GM19043 (cell line): ENCODE measurements at regions not wholly inside any gene's neighbourhood (a gene's known extent, or its start where the extent isn't known, plus 50 kb on each side); places are given as distances from the start of the nearest gene placed in this dataset.

Experiments
- ATAC-seq: cut with Tn5 transposase; IDR thresholded peaks from one replicate; pipeline ENCODE4 v1.9.1; 2021; ENCODE audit warnings: low read depth; ENCODE audit not compliant: unreplicated experiment

DNA sequence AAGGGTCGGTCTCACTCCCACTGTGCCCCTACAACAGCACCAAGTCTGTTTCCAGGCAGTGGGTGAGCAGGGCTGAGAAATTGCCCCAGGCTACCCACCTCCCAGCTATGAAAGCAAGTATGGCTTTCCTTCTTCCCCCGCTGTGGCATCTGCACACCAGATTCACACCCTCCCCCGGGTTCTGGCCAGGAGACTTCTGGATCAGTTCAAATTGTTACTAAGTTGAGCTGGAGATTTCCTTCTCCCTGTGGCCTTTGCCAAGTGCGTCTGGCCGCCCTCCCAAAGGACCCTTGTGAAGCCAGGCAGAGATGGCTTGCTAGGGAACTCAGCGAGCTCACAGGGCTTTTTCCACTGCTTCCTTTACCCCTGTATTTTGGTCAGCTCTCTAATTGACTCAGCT lies 555.4 kb downstream of the SH2D4B start:
- no peak for ATAC-seq

DNA sequence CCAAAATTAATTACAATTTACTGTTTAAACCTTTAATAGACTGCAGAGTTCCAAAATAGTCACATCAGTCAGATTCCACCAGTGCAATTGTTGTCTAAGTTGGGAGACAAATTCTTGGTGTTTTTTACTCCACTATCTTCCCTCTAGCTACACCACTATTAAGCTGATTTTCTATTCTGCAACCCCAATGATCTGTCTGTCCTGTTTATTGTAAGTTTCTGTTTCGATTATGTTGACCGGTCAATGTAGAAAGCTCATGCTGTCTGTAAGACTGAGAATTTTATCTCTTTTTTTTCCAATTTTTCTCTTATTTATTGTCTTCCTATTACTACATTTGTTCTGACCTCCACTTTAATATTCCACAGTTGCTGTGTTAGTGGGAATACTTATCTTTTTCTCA lies 557.5 kb downstream of the SH2D4B start:
- ATAC-seq: no peak

DNA sequence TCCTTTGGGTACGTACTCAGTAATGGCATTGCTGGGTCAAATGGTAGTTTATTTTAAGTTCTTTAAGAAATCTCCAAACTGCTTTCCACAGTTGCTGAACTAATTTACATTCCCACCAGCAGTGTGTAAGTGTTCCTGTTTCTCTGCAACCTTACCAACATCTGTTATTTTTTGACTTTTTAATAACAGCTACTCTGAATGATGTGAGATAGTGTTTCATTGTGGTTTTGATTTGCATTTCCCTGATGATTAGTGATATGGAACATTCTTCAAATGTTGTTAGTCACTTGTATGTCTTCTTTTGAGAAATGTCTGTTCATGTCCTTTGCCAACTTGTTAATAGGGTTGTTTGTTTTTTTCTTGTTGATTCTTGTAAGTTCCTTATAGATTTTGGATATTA lies 558.9 kb downstream of the SH2D4B start:
- no peak for ATAC-seq

DNA sequence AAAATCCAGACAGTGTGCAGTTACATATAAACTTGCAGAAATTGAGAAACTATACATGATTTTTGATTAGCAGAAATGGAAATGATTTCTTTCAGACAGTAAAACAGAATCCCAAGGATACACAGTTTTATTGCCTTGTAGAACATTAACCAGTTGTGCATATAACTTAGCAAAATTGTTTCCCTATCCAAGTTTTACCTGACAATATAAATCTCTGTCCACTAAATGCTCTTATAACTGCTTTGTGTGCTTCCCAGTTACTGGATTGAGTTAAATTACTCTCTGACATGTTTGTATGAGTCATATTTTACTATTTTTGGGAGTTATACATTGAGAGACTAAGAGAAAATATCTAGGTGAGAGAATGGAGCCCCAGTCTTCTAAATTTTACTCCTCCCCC lies 563.4 kb downstream of the SH2D4B start:
- no peak for ATAC-seq

DNA sequence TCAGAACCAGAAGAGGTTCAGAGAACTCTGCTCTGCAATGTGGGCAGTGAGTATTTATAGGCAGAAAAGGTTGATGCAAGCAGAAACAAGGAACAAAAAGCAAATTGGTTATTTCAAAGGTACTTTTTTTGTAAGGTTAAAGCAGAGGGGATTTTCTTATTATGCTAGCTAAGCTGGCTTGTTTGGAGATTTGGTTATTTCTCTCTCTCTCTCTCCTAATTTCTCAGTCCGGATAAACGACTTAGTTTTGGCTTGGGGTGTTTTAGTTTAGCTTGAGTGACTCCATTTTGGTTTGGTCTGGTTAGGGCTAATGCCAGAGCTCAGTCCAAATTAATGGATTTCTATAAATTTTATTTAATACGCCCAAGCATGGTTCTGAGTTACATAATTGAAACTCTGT lies 566.8 kb downstream of the SH2D4B start:
- ATAC-seq: no peak

DNA sequence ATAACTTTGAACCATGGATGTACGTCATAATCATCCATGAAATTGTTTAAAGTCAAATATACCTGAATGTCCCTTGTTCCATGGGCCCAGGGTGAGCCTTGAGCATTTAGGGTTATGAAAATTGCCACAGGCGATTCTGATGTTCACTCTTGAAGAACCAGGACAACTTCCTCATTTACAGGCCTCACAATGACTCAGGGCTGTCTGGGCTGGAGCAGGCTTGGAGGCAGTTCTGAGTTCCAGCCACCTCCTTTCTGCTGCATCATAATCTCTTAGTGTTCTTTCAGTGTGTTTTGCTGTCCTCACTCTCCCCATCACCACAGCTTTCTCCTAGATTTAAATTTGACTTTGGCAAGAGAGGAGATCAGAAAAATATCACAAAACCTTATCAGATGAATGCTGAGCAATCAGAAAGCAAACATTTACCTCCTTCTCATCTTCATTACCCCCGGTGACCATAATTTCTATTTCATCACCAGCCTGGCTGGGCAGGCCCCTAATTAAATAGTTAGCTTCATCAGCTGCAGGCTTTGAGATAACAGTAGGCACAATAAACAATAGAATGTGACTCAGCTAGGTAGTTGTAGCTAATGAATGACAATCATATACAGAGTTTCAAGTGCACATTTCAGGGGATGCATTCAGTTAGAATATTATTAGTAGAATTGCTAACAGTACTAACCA lies 571.0 kb downstream of the SH2D4B start:
- ATAC-seq: peak; percentile 84

DNA sequence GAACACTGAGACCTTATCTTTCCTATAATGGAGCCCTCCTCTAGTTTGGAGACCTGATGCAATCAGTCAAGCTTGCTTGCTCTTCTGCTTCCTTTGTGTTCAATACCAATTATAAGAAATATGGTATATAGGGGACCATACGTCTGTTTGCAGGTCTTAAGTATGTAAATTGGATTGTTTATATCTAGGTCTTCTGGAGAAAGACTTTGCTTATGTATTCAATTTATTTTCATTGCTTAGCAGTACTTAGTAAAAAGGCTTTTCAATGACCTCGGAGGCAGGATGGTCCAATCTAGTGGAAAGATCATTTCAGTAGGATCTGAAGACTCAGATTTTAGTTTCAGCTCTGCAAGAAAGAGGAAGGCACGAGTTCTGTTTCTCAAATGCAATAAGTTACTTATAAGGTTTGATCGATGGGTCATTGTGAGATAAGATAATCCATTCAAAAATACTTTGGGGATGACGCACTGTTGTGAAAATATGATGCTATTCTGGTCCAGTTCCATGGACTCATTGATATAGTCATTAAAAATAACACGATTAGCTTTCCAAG lies 571.6 kb downstream of the SH2D4B start:
- ATAC-seq: no peak

DNA sequence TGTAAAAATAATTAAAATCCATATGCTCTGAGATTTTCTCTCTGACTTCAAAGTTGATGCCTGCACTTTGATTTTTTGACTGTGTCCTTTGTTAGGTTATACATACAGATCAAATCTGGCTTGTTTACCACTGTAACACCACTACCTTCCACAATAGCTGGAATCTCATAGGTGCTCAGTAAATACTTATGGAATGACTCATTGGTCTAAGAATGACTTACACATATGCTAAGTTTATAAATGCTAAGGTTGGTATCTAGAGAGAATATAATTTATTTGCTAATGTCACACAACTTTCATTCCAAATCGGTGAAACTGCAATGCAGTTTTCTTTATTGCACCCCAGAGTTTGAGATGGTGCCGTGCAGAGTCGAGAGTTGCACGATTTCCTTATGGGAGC lies 578.5 kb downstream of the SH2D4B start:
- ATAC-seq: no peak

DNA sequence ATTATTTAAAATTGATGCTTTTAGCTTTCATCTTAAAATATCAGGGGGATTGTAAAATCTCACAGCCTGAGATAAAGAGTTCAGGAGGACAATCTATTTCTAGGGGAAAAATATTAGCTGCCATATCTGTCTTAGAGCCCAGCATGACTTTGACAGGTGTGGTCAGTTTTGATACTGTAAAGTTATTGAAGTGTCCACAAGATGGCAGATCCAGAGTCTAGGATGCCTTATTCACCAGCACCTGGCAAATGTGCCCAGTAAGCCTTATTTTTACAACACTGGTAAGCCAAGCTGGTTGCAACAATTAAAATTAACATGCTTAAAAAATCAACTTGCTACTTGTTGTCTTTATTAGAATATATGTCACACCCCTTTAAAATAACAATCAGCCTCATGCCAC lies 579.3 kb downstream of the SH2D4B start:
- ATAC-seq: no peak

DNA sequence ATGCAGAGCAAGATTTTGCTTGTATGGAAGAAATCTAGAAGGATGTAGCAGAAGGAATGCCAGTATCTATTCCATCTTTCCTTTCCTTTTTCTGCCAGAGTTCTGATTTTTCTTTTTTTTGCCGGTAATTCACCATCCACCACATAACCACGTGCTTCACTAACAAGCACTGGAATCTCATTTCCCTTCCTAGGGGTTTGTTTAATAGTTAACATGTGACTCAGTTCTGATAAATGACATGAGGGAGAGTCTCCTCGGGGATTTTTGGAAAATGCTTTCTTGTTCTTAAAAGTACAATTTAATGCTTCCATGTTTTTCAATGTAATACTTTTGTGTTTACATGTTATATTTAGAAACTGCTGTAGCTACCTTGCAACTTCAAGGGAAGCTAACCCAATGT lies 590.2 kb downstream of the SH2D4B start:
- ATAC-seq: no peak

DNA sequence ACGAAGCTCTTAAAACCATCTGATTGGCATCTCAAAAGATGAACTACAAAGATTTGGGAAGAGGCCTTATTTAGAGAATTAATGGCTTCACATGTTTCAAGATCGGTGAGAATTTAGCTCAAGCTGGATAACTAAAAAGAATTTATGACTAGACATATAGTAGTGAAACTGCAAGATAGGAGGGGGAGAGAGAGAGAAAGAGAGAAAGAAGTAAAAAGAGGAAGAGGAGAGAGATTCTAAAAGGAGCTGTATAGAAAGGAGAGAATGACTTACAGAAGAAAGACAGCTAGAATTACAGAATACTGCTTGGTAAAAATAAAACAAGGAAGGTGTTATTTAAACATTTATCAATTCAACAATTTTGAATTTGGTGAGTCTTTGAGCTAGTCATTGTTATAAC lies 592.3 kb downstream of the SH2D4B start:
- ATAC-seq: no peak

DNA sequence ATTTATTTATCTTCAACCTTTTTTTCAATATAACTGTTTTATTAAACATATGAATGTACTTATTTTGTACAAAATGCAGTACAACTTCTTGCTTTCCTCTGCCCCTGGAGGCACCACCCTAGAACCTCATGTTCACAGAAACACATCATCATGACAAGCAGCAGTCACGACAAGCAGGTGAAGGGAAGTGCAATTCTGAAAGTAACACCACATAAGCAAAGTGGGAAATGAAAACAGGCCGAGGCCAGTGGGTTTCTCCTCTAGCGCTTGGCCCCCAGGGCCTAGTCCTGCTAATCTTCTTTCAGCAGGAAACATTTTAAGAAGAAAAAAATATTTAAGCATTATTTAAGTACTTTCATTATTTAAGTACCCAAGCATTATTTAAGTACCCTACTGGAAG lies 598.1 kb downstream of the SH2D4B start:
- ATAC-seq: peak; percentile 89

DNA sequence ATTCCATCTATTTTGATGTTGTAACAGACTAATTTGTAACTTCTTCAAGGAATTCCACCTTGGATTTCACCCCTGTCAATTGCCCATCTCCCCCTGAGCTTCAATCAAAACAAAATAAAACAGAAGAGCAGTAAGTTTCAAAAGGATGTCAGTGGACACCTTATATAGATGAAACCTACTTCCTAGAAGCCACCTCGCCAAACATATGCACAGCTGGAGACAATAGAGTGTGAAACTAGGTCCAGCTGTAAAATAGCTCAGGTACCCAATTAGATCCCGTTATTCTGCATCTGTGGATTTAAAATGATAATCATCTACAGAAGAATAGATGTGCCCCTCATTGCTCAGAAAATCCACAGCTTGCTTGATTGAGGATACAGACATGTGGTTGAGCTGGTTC lies 598.6 kb downstream of the SH2D4B start:
- peak; percentile 34 for ATAC-seq

DNA sequence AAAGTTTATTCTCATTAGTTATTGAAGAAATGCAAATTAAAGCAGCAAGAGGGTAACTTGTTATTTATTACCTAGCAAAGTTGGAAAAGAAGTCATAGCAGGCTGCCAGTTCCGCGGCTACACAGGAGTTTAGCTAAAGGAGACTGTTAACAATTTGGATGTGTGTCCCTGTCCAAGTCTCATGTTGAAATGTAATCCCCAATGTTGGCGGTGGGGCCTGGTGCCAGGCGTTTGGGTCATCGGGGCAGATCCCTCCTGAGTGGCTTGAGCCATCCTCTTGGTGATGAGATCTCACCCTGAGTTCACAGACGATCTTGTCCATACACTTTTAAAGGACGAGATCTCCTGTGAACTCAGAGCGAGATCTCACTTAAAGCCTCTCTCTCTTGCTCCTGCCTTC lies 608.3 kb downstream of the SH2D4B start:
- no peak for ATAC-seq

DNA sequence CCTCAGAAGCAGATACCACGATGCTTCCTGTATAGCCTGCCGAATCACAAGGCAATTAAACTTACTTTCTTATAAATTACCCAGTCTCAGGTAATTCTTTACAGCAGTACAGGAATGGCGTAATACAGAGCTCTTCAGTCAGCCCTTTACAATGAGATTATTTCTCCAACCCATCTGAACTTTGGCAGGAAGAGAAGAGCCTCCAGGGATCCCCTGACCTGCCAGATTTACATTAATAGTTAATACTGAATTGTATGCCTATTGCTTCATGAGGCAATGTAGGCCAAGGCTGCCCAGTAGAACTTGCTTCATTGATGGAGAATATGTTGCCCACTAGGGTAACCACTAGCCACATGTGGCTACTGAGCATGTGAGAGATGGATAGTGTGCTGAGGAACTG lies 608.7 kb downstream of the SH2D4B start:
- no peak for ATAC-seq

DNA sequence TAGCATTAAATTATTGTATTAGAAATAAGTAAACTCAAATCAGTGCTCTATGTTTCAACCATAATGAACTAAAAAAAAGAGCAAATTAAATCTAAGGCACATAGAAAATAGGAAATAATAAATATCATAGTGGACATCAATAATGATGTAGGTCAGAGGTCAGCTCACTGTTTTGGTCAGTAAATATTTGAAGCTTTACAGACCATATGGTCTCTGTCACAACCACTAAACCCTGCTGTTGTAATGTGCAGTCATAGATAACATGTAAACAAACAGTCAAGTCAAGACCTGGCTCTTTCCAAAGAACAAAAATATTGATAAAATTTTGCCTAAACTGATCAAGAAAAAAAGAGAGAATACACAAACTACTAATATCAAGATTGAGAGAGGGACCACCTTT lies 615.0 kb downstream of the SH2D4B start:
- ATAC-seq: no peak

DNA sequence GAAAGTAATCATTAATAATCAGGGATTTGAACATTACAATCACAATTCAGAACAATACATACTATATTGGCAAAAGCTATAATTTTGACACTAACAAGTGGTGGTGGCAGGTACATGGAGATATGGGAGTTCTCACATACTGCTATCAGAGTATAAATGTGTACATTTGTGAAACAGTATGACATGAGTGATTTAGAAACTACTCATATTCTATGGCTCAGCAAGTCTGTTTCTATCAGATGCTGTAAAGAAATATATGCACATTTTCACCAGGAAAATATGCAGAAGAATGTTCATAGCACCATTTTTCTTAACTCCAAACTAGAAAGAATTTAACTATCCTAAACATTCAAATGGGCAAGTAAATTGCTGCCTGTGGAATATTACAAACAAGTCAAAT lies 620.0 kb downstream of the SH2D4B start:
- no peak for ATAC-seq

DNA sequence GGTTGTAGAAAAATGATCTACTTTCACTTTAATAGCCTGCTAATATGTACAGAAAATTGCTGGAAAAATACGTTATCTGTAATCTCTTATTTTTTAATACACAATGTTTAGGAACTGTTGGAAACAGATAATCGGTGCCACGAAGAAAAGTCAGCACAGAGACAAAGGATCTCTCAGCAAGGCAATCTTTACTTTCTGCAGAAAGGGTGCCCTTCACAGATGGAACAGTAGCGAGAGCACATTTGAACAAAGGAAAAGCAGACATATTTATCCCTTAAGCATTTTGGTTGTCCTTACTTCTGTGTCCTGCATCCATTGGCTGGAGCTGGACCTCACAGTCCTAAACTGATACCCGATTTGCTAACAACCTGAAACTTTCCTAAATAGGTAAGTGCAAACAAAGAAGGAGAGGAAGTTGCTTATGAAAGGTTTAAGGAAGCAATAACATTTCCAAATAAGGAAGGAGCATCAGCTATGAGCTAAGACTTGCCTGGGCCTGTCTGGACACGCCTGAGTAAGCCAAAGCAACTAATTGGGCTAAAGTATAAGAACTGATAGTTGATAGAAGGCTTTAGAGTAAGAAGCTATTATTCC lies 640.0 kb downstream of the SH2D4B start:
- no peak for ATAC-seq

DNA sequence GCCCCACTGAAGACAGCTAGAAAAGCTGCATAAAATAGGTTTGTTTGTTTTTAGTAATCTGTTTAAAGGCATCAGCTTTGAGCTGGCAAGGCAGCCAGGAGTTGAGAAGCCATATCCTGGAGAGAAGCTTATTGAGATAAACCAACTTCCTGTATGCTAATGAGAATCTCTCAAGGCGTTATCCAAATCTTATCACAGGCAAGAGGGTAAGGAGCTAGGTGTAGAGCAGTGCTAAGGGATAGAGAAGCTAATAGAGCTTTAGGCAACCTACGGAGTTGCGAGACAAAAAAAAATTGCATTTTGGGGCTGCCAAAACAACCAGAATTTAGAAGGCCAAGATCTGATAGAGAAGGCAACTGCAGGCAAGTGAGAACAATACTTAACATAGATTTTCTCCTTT lies 641.6 kb downstream of the SH2D4B start:
- ATAC-seq: no peak

DNA sequence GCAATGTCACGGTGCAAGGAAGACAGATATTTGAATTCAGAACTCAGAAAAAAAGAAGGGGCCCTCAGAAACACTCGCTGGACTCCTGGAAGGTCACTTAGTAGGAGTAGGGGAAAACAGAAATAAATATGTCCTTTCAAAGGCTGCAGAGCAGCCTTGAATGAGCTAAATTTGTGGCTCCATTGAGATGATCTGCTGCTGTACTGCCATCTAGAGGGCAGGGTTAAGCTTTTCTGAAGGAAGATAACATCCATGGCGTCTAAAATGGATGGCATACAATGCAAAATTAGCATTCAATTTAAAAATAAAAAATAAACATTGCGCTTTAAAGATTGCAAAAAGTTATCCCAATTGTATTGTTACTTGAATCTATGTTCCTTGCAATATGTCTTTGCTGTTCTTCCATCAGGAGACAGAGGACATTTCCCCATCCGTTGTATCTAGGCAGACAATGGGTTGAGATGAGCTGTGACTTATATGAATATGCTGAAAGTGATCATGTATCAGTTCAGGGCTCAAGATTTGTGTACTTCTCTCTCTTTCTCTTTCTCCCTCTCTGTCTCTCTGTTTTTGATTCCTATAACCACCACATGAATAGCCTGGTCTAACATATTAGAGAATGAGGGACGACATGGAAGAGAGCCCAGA lies 642.2 kb downstream of the SH2D4B start:
- ATAC-seq: no peak

DNA sequence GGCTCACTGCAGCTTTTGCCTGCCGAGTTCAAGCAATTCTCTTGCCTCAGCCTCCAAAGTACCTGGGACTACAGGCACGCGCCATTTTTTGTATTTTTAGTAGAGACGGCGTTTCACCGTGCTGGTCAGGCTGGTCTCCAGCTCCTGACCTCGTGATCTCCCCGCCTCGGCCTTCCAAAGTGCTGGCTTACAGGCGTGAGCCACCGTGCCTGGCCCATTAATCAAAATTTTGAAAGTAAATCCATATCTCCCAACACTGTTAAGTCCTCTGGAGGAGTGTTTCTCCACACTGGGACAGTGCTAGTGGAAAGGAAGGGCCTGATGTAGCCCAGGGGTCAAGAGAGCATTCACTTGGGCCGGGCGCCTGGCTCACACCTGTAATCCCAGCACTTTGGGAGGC lies 644.6 kb downstream of the SH2D4B start:
- ATAC-seq: no peak

DNA sequence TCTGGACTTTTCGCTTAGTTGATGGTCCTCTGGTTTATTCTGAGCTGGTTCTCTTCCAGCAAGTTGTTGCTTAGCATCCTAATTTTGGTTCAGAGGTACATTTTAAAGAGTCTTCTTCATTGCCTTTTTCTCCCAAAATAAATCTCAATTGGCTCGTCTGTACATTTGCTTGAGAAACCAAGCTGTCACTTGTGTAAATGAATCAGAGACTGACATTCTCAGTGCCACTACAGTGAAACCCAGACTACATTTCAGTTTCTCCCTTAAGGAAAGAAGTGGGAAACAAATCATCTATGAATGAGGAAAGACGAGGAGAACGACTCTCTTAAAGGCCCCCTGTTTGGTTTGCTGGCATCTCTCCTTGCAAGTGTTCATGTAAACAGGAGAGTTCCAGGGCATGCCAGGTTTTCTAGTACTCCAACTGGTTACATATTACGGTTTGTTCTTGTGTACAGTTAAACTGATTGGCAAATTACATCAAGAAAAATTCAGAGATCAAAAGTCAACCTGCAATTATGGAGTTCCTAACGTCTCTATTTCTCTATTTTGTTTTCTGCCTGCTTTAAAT lies 654.6 kb downstream of the SH2D4B start:
- no peak for ATAC-seq
